ENCODE measurements at regions not wholly inside any gene's neighbourhood (a gene's known extent, or its start where the extent isn't known, plus 50 kb on each side); places are given as distances from the start of the nearest gene placed in this dataset.

GRCh38 chr9:102892025-102892424, 103.1 kb upstream of the CYLC2 start:
- Histone ChIP-seq H2BK12ac (ENCODE audit: low read depth, low read length) (no peak overlapping the region), H3K4ac (replicated peaks; ENCODE audit: insufficient read length, low read depth, low read length) (no peak overlapping the region), H3K23me2 (ENCODE audit: low read depth, low read length) (no peaks in the 10 kb centered on the region; the same call in 1 of the 2 replicates), H4K8ac (ENCODE audit: extremely low read depth, insufficient read depth, low read length) (no peak overlapping the region), H2BK120ac (replicated peaks; ENCODE audit: low read depth, low read length) (no peak overlapping the region), H3K23ac (ENCODE audit: insufficient read length) (no peak overlapping the region), H3K79me2 (ENCODE audit: control insufficient read depth in 1 of 2, insufficient read depth in 2 of 2, low read length in 2 of 2) (no peaks in the 10 kb centered on the region), H2AK5ac (ENCODE audit: low read depth, low read length) (no peak overlapping the region), H3K36me3 (ENCODE audit: control insufficient read depth in 2 of 4, insufficient read depth in 4 of 4, low read length in 3 of 4) (no peaks in the 10 kb centered on the region), H3K4me2 (ENCODE audit: insufficient read depth in 1 of 2, low read depth in 2 of 2, low read length in 2 of 2) (no peak overlapping the region), H3K27me3 (replicated peaks in 1 of 4; ENCODE audit: control insufficient read depth in 3 of 4, extremely low read depth in 1 of 4, insufficient read depth in 3 of 4, low read length in 3 of 4) (no peaks in the 10 kb centered on the region), H3K4me3 (ENCODE audit: extremely low read depth in 1 of 4, insufficient read depth in 2 of 4, low read depth in 3 of 4, low read length in 4 of 4) (no peak overlapping the region), H3K56ac (replicated peaks; ENCODE audit: insufficient read length, low read depth, low read length) (no peak overlapping the region), H3K18ac (ENCODE audit: extremely low read depth, low read length) (no peak overlapping the region), H3K79me1 (ENCODE audit: low read depth, low read length) (no peaks in the 10 kb centered on the region), H3K4me1 (replicated peaks in 1 of 4; ENCODE audit: control insufficient read depth in 3 of 4, insufficient read depth in 4 of 4, low read length in 3 of 4) (no peaks in the 10 kb centered on the region), H3K9ac (replicated peaks in 1 of 4; ENCODE audit: extremely low read depth in 1 of 4, low read depth in 3 of 4, low read length in 3 of 4) (no peak overlapping the region), H3K27ac (ENCODE audit: low read depth, low read length) (no peak overlapping the region), H2AFZ (ENCODE audit: low read length) (no peak overlapping the region), H3K9me3 (ENCODE audit: insufficient read depth in 2 of 2, low read depth in 1 of 2, low read length in 1 of 2) (0 out of 4 replicates have a peak, but pooled peaks cover 0 to under 1% of the 10 kb centered on the region in 2 experiments), H4K20me1 (replicated peaks in 1 of 2; ENCODE audit: control insufficient read depth in 1 of 2, insufficient read depth in 2 of 2, low read length in 2 of 2) (no peaks in the 10 kb centered on the region), H4K91ac (replicated peaks; ENCODE audit: insufficient read length, low read length) (no peak overlapping the region), H4K5ac (ENCODE audit: insufficient read length, low read depth, low read length) (no peak overlapping the region), H2BK20ac (ENCODE audit: low read length) (no peak overlapping the region), H3K14ac (ENCODE audit: insufficient read length) (no peak overlapping the region), H2BK15ac (ENCODE audit: low read length) (no peak overlapping the region), H2BK5ac (ENCODE audit: low read depth, low read length) (no peak overlapping the region)
- POLR2A ChIA-PET (ENCODE audit: partially characterized antibody): no interaction called here
- no peak for FAIRE-seq
- DNase-seq (ENCODE audit: low read depth in 1 of 2, low spot score in 2 of 2): no peak
- WGBS, 2 experiments (ENCODE audit: extremely low coverage in 1 of 2, insufficient coverage in 1 of 2, insufficient read length in 1 of 2, insufficient replicate concordance in 2 of 2, low coverage in 1 of 2, low lambda C conversion rate in 2 of 2, missing lambda C conversion rate in 1 of 2): 93% methylated on average over 2 of the region's 2 CpGs; no CpG with 5 or more reads in 1 of the 2 experiments
- CTCF ChIA-PET (ENCODE audit: partially characterized antibody): no interaction called here
- TF ChIP-seq SP1 (IDR thresholded peaks at IDR 0.05; ENCODE audit: low read depth, low read length) (no peak), POLR2AphosphoS5 (IDR thresholded peaks at IDR 0.05; ENCODE audit: low read depth, low read length) (no peak)

All from H1 (cell line).